ENCODE measurements at regions not wholly inside any gene's neighbourhood (a gene's known extent, or its start where the extent isn't known, plus 50 kb on each side); places are given as distances from the start of the nearest gene placed in this dataset.

DNA sequence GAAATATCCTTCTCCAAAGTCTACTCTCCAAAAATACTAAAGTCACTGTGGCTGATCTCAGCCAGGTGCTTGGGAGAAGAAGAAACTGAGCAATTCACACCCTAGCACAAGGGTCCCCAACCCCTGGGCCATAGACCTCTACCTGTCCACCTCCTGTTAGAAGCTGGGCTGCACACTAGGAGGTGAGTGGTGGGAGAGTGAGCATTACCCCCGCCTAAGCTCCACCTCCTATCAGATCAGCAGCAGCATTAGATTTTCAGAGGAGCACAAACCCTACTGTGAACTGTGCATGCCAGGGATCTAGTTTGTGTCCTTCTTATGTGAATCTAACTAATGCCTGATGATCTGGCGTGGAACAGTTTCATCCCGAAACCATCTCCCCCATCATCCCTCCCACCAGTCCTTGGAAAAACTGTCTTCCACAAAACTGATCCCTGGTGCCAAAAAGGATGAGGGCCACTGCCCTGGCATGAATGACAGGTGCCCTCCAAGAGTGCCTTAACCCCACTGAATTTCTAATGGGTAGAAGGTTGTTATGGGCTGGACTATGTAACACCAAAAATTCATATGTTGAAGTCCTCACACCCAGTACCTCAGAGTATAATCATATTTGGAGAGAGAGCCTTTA is 109.2 kb upstream of the CDYL start:
- Histone ChIP-seq H3K9me3 (ENCODE audit: low read depth) (no peaks in the 10 kb centered on the region), H3K9me2 (ENCODE audit: insufficient read depth) (no peaks in the 10 kb centered on the region), H3F3A (ENCODE audit: insufficient read depth) (peaks cover 7% of the 10 kb centered on the region; the same call in 1 of the 2 replicates), H3K4me2 (ENCODE audit: unreplicated experiment) (no peak overlapping the region), H3K4me1 (ENCODE audit: insufficient read depth) (peaks cover 11% of the 10 kb centered on the region), H3K27me3 (replicated peaks; ENCODE audit: insufficient read depth) (no peaks in the 10 kb centered on the region), H3K9ac (no peak overlapping the region), H3K79me2 (ENCODE audit: insufficient read depth) (no peaks in the 10 kb centered on the region), H4K20me1 (ENCODE audit: insufficient read depth) (no peaks in the 10 kb centered on the region), H3K27ac (no peak overlapping the region), H2AFZ (no peak overlapping the region), H3K36me3 (ENCODE audit: low read depth) (no peaks in the 10 kb centered on the region), H3K4me3 (no peak overlapping the region)
- in situ Hi-C loops (cut with MboI), result no loop called here
- no peak for DNase-seq
- TF ChIP-seq EZH2phosphoT487 (IDR thresholded peaks at IDR 0.05; ENCODE audit: insufficient read depth, low read depth) (no peak), EZH2 (IDR thresholded peaks at IDR 0.05; ENCODE audit: insufficient read depth, poor library complexity, severe bottlenecking) (no peak)
- WGBS, 2 experiments (ENCODE audit: low coverage in 1 of 2, low lambda C conversion rate in 2 of 2, missing lambda C conversion rate in 2 of 2), result 95 to 97% methylated on average over 3 of the region's 3 CpGs

DNA sequence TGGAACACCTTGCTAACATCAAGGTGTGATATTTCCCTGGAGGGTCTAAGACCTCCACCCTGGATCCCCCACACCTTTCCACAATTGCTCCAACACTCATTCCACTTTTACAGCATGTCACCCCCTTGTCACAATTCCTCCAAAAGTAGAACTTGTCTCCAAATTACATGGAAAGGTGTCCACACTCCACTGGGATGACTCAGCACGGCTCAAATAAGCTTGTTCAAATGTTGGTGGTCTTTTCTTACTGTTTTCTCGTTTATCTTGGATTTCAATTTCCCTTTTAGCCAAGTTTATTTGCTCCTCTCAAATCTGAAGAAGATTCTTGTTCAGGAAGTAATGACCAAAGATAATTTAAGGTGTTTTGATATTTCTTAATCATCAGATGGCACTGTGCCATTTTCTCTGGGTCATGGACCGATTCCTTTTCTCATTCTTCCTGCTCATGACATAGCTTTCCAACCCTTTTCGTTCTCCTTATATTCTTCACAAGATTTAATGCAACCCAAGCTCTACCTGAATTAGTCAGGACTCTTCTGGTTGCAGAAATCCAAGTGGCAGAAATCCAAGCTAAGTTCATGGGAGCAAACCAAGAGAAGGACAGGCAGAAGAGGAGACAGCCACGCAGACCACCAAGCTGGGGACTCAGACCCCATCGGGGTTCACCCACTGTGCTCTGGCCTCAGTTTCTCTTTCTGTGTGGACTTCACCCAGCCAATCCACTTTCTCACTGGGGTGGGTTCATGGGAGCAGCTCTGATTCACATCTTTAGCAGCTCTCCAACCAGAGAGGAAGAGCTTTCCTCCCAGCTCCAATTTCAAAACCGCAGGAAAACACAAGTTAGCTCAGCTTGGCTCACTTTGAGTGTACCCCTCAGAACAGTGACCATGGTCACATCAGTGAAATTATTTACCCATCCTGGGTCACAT is 110.5 kb upstream of the CDYL start:
- Histone ChIP-seq H3K36me3 (ENCODE audit: low read depth) (no peaks in the 10 kb centered on the region), H3F3A (ENCODE audit: insufficient read depth) (peaks cover 7% of the 10 kb centered on the region; the same call in 1 of the 2 replicates), H3K9ac (no peak overlapping the region), H3K9me3 (ENCODE audit: low read depth) (no peaks in the 10 kb centered on the region), H3K4me2 (ENCODE audit: unreplicated experiment) (no peak overlapping the region), H2AFZ (no peak overlapping the region), H3K27me3 (replicated peaks; ENCODE audit: insufficient read depth) (no peaks in the 10 kb centered on the region), H3K27ac (no peak overlapping the region), H3K79me2 (ENCODE audit: insufficient read depth) (no peaks in the 10 kb centered on the region), H3K4me1 (ENCODE audit: insufficient read depth) (peaks cover 11% of the 10 kb centered on the region), H3K9me2 (ENCODE audit: insufficient read depth) (no peaks in the 10 kb centered on the region), H4K20me1 (ENCODE audit: insufficient read depth) (no peaks in the 10 kb centered on the region), H3K4me3 (no peak overlapping the region)
- TF ChIP-seq EZH2phosphoT487 (IDR thresholded peaks at IDR 0.05; ENCODE audit: insufficient read depth, low read depth), result no peak
- TF ChIP-seq EZH2 (IDR thresholded peaks at IDR 0.05; ENCODE audit: insufficient read depth, poor library complexity, severe bottlenecking), result no peak
- in situ Hi-C loops (cut with MboI), result no loop called here
- peak; percentile 21 for DNase-seq
- 95% methylated on average over 7 of the region's 7 CpGs for WGBS, 2 experiments (ENCODE audit: low coverage in 1 of 2, low lambda C conversion rate in 2 of 2, missing lambda C conversion rate in 2 of 2)

DNA sequence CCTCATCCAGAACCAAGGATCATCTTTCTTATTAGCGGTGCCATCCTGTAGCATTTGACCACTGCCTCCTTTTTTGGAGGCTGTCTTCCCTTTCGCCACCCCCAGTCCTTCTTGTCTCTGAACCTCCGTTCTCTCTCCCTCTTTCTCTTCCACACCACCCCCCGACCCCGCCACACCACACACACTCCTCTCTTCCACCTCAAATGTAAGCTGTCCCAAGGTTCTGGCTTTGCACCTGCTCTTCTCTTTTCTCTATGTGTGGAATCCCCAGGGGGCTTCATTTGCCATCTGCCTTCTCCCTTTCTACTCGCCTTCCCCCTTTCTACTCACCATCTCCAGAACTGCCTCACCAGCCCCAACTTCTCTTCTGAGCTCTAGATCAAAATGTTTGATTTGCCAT is 111.3 kb upstream of the CDYL start:
- H3K9me2 ChIP-seq (ENCODE audit: insufficient read depth), result no peaks in the 10 kb centered on the region
- no peak overlapping the region; the same call in 1 of the 2 replicates for H2AFZ ChIP-seq
- TF ChIP-seq EZH2 (IDR thresholded peaks at IDR 0.05; ENCODE audit: insufficient read depth, poor library complexity, severe bottlenecking) (no peak), EZH2phosphoT487 (IDR thresholded peaks at IDR 0.05; ENCODE audit: insufficient read depth, low read depth) (no peak)
- H3K4me2 ChIP-seq (ENCODE audit: unreplicated experiment), result no peak overlapping the region
- no peaks in the 10 kb centered on the region for H3K9me3 ChIP-seq (ENCODE audit: low read depth)
- peaks cover 7% of the 10 kb centered on the region; the same call in 1 of the 2 replicates for H3F3A ChIP-seq (ENCODE audit: insufficient read depth)
- no peaks in the 10 kb centered on the region for H4K20me1 ChIP-seq (ENCODE audit: insufficient read depth)
- H3K27me3 ChIP-seq (replicated peaks; ENCODE audit: insufficient read depth), result no peaks in the 10 kb centered on the region
- H3K36me3 ChIP-seq (ENCODE audit: low read depth), result no peaks in the 10 kb centered on the region
- no peak for DNase-seq
- 91 to 95% methylated on average over 6 of the region's 6 CpGs for WGBS, 2 experiments (ENCODE audit: low coverage in 1 of 2, low lambda C conversion rate in 2 of 2, missing lambda C conversion rate in 2 of 2)
- peaks cover 11% of the 10 kb centered on the region for H3K4me1 ChIP-seq (ENCODE audit: insufficient read depth)
- H3K27ac ChIP-seq, result no peak overlapping the region; the same call in 1 of the 2 replicates
- no peak overlapping the region for H3K4me3 ChIP-seq
- in situ Hi-C loops (cut with MboI), result no loop called here
- no peaks in the 10 kb centered on the region for H3K79me2 ChIP-seq (ENCODE audit: insufficient read depth)
- H3K9ac ChIP-seq, result no peak overlapping the region

DNA sequence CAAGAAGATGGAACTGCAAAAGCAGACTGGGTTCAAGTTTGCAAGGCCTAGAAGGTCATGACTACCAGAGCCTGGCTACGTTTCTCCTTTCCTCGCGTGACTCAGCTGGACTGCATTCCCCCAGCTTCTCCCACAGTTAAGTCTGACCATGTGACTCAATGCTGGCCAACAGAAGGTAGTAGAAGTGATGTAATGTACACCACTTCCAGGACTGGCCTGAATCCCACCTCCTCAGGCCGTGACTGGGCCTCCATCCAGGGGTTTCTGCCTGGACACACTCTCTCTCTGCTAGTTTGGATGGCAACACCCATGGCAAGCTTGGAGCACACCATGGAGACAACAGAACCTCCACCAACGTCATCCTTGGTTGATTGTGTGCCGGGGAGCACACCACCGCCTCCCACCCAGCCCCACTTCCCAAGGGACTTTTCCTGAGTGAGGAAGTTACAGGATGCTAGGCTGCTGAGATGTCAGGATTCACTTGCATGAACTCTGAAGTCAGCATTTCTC is 112.0 kb upstream of the CDYL start:
- H3K9me2 ChIP-seq (ENCODE audit: insufficient read depth), result no peaks in the 10 kb centered on the region
- no peaks in the 10 kb centered on the region for H3K27me3 ChIP-seq (replicated peaks; ENCODE audit: insufficient read depth)
- DNase-seq, result peak; percentile 95
- no peaks in the 10 kb centered on the region for H3K79me2 ChIP-seq (ENCODE audit: insufficient read depth)
- H3K4me3 ChIP-seq, result no peak overlapping the region
- H2AFZ ChIP-seq, result peak overlapping the region; percentile 69
- H3K36me3 ChIP-seq (ENCODE audit: low read depth), result no peaks in the 10 kb centered on the region
- TF ChIP-seq EZH2 (IDR thresholded peaks at IDR 0.05; ENCODE audit: insufficient read depth, poor library complexity, severe bottlenecking) (no peak), EZH2phosphoT487 (IDR thresholded peaks at IDR 0.05; ENCODE audit: insufficient read depth, low read depth) (no peak)
- peak overlapping the region; percentile 18 for H3K4me2 ChIP-seq (ENCODE audit: unreplicated experiment)
- peaks cover 7% of the 10 kb centered on the region; the same call in 1 of the 2 replicates for H3F3A ChIP-seq (ENCODE audit: insufficient read depth)
- no peaks in the 10 kb centered on the region for H3K9me3 ChIP-seq (ENCODE audit: low read depth)
- H3K27ac ChIP-seq, result peak overlapping the region; percentile 62
- no peaks in the 10 kb centered on the region for H4K20me1 ChIP-seq (ENCODE audit: insufficient read depth)
- H3K4me1 ChIP-seq (ENCODE audit: insufficient read depth), result peaks cover 11% of the 10 kb centered on the region
- H3K9ac ChIP-seq, result peak overlapping the region; percentile 44
- 7 to 20% methylated on average over 7 of the region's 7 CpGs for WGBS, 2 experiments (ENCODE audit: low coverage in 1 of 2, low lambda C conversion rate in 2 of 2, missing lambda C conversion rate in 2 of 2)
- in situ Hi-C loops (cut with MboI), result no loop called here

Measured in GM23248 (cell line).